IMR-90 (cell line): ENCODE measurements at regions not wholly inside any gene's neighbourhood (a gene's known extent, or its start where the extent isn't known, plus 50 kb on each side); places are given as distances from the start of the nearest gene placed in this dataset.

Experiments
- ATAC-seq: fragments of 200-7000 bp; cut with Tn5 transposase; 2 replicates; pipeline ENCODE4 v1.9.1; 2020; ENCODE audit warnings: low read depth, mild to moderate bottlenecking, moderate library complexity
- BruUV-seq: library from RNA; stranded (reverse); fragments of 400-500 nt; replicated peaks from 2 replicates; lab custom pipeline; 2021; lab: Mats Ljungman, UMichigan
- CTCF ChIA-PET: fragments of 300-600 bp; formaldehyde crosslinking; extraction: SDS; loops from one replicate; lab custom pipeline; 2021; ENCODE audit warnings: antibody characterized with exemption; lab: Yijun Ruan, JAX
- POLR2A ChIA-PET: fragments of 300-600 bp; sonication (Branson Sonifier 250); formaldehyde crosslinking; loops from one replicate; lab custom pipeline; 2022; ENCODE audit warnings: antibody characterized with exemption; ENCODE audit not compliant: unreplicated experiment; lab: Charles Lee
- DNase-seq: peaks from one replicate; pipeline ENCODE4 v3.0.0; 2013
- H2AFZ ChIP-seq: replicated peaks from 2 replicates; pipeline ENCODE3; 2013; ENCODE audit warnings: low read length, mild to moderate bottlenecking; ENCODE audit not compliant: poor library complexity
- H2AK5ac ChIP-seq: 2 replicates; pipeline ENCODE4 v1.6.1; 2013; ENCODE audit warnings: low read depth, low read length, inconsistent platforms
- H2AK9ac ChIP-seq: replicated peaks from 2 replicates; pipeline ENCODE3; 2013; ENCODE audit warnings: mild to moderate bottlenecking, low read depth, low read length, moderate library complexity; ENCODE audit not compliant: poor library complexity
- H2BK120ac ChIP-seq: 2 replicates; pipeline ENCODE4 v1.6.1; 2013; ENCODE audit warnings: low read depth, low read length, inconsistent platforms
- H2BK15ac ChIP-seq: 3 replicates; pipeline ENCODE4 v1.6.1; 2013; ENCODE audit warnings: low read depth, low read length, inconsistent platforms
- H2BK20ac ChIP-seq: 2 replicates; pipeline ENCODE4 v1.6.1; 2013; ENCODE audit warnings: low read depth, mild to moderate bottlenecking, inconsistent platforms, low read length, moderate library complexity
- H2BK5ac ChIP-seq: 2 replicates; pipeline ENCODE4 v1.6.1; 2013; ENCODE audit warnings: mild to moderate bottlenecking, low read depth, low read length, inconsistent platforms; ENCODE audit not compliant: poor library complexity, severe bottlenecking
- H3K14ac ChIP-seq: replicated peaks from 2 replicates; pipeline ENCODE4 v1.6.1; 2013; ENCODE audit warnings: low read depth, low read length, inconsistent platforms
- H3K18ac ChIP-seq: 2 replicates; pipeline ENCODE4 v1.6.1; 2013; ENCODE audit warnings: low read depth, low read length, control low read depth
- H3K23ac ChIP-seq: 2 replicates; pipeline ENCODE4 v1.6.1; 2013; ENCODE audit warnings: low read depth, low read length, inconsistent platforms
- H3K27ac ChIP-seq: 2 replicates; pipeline ENCODE4 v1.5.1; 2013; ENCODE audit warnings: mild to moderate bottlenecking, control low read depth, low read length; ENCODE audit not compliant: insufficient read depth
- H3K27me3 ChIP-seq: 2 replicates; pipeline ENCODE4 v1.6.1; 2013; ENCODE audit warnings: low read length; ENCODE audit not compliant: control insufficient read depth, insufficient read depth
- H3K36me3 ChIP-seq: 2 replicates; pipeline ENCODE4 v1.6.1; 2013; ENCODE audit warnings: low read length, mixed read lengths; ENCODE audit not compliant: control insufficient read depth, insufficient read depth
- H3K4ac ChIP-seq: 2 replicates; pipeline ENCODE4 v1.6.1; 2013; ENCODE audit warnings: low read depth, low read length, inconsistent platforms
- H3K4me1 ChIP-seq: 2 replicates; pipeline ENCODE4 v1.6.1; 2013; ENCODE audit warnings: low read length, mixed read lengths; ENCODE audit not compliant: control insufficient read depth, insufficient read depth
- H3K4me2 ChIP-seq: 2 replicates; pipeline ENCODE4 v1.6.1; 2013; ENCODE audit warnings: low read depth, mild to moderate bottlenecking, control low read depth, low read length, moderate library complexity
- H3K4me3 ChIP-seq: 2 replicates; pipeline ENCODE4 v1.5.1; 2013; ENCODE audit warnings: low read depth, mild to moderate bottlenecking, control low read depth, low read length, moderate library complexity; ENCODE audit not compliant: insufficient read depth
- H3K56ac ChIP-seq: 2 replicates; pipeline ENCODE4 v1.6.1; 2013; ENCODE audit warnings: low read length, inconsistent platforms; ENCODE audit not compliant: insufficient read depth; ENCODE audit errors: extremely low read depth
- H3K79me1 ChIP-seq, 2 experiments: 2 replicates each; pipeline ENCODE4 v1.6.1; 2013; ENCODE audit warnings: low read length in 2 of 2, inconsistent platforms in 1 of 2, low read depth in 1 of 2
- H3K9ac ChIP-seq: 2 replicates; pipeline ENCODE4 v1.6.1; 2013; ENCODE audit warnings: low read depth, low read length, control low read depth
- H3K9me1 ChIP-seq: 2 replicates; pipeline ENCODE4 v1.6.1; 2013; ENCODE audit warnings: low read length, inconsistent platforms; ENCODE audit not compliant: insufficient read depth
- H3K9me3 ChIP-seq: 2 replicates; pipeline ENCODE4 v1.6.1; 2013; ENCODE audit warnings: low read length; ENCODE audit not compliant: control insufficient read depth, insufficient read depth
- H4K20me1 ChIP-seq: 2 replicates; pipeline ENCODE4 v1.6.1; 2013; ENCODE audit warnings: low read length, inconsistent platforms; ENCODE audit not compliant: insufficient read depth
- H4K5ac ChIP-seq: 2 replicates; pipeline ENCODE4 v1.6.1; 2013; ENCODE audit warnings: mild to moderate bottlenecking, low read depth, low read length, control low read depth
- H4K8ac ChIP-seq, 2 experiments: 2 replicates each; pipeline ENCODE4 v1.6.1; 2013; ENCODE audit warnings: low read depth in 2 of 2, low read length in 2 of 2, control low read depth in 1 of 2, inconsistent platforms in 1 of 2
- H4K91ac ChIP-seq: 2 replicates; pipeline ENCODE4 v1.6.1; 2013; ENCODE audit warnings: low read depth, low read length, inconsistent platforms; ENCODE audit not compliant: insufficient read depth
- BHLHE40 ChIP-seq: fragments of 150-350 bp; IDR thresholded peaks from 2 replicates; pipeline ENCODE4 v1.6.1; 2016; ENCODE audit warnings: mild to moderate bottlenecking, low read depth, low read length
- CEBPB ChIP-seq: IDR thresholded peaks from 2 replicates; pipeline ENCODE4 v1.6.1; 2012; ENCODE audit warnings: low read depth, low read length, improper control_type of control experiment
- CHD1 ChIP-seq: IDR thresholded peaks from 2 replicates; pipeline ENCODE4 v1.6.1; 2012; ENCODE audit warnings: low read depth, low read length, improper control_type of control experiment
- CTCF ChIP-seq: conservative IDR thresholded peaks from 2 replicates; pipeline ENCODE4 v1.5.1; 2012; ENCODE audit warnings: mild to moderate bottlenecking, low read depth, low read length, improper control_type of control experiment
- ELK1 ChIP-seq: fragments of 150-350 bp; IDR thresholded peaks from 2 replicates; pipeline ENCODE4 v1.6.1; 2016; ENCODE audit warnings: low read depth, mild to moderate bottlenecking, low read length, moderate library complexity, borderline replicate concordance
- FOS ChIP-seq: fragments of 150-350 bp; IDR thresholded peaks from 2 replicates; pipeline ENCODE4 v1.6.1; 2016; ENCODE audit warnings: low read depth, low read length
- MAFK ChIP-seq: IDR thresholded peaks from 2 replicates; pipeline ENCODE4 v1.6.1; 2012; ENCODE audit warnings: low read depth, low read length, improper control_type of control experiment
- MAZ ChIP-seq: IDR thresholded peaks from 2 replicates; pipeline ENCODE4 v1.6.1; 2012; ENCODE audit warnings: low read depth, mild to moderate bottlenecking, low read length, improper control_type of control experiment, moderate library complexity, borderline replicate concordance
- NFE2L2 ChIP-seq: fragments of 150-350 bp; IDR thresholded peaks from 2 replicates; pipeline ENCODE4 v1.6.1; 2016; ENCODE audit warnings: low read depth, mild to moderate bottlenecking, low read length
- POLR2A ChIP-seq: IDR thresholded peaks from 2 replicates; pipeline ENCODE4 v1.6.1; 2012; ENCODE audit warnings: mild to moderate bottlenecking, low read depth, low read length
- RAD21 ChIP-seq: IDR thresholded peaks from 2 replicates; pipeline ENCODE4 v1.6.1; 2012; ENCODE audit warnings: low read length, improper control_type of control experiment
- RCOR1 ChIP-seq: IDR thresholded peaks from 2 replicates; pipeline ENCODE4 v1.6.1; 2012; ENCODE audit warnings: mild to moderate bottlenecking, low read length, improper control_type of control experiment; ENCODE audit not compliant: insufficient replicate concordance
- RFX5 ChIP-seq: IDR thresholded peaks from 2 replicates; pipeline ENCODE4 v1.8.0; 2012; ENCODE audit warnings: low read depth, mild to moderate bottlenecking, low read length, moderate library complexity
- SMC3 ChIP-seq: fragments of 150-350 bp; IDR thresholded peaks from 2 replicates; pipeline ENCODE4 v1.6.1; 2016; ENCODE audit warnings: low read depth, mild to moderate bottlenecking, antibody characterized with exemption, low read length, moderate library complexity
- WGBS, 2 experiments: methylation state at CpG; one replicate each; pipeline versions ENCODE4 v1.1.5 to v1.1.7; 2013; ENCODE audit warnings: missing lambda C conversion rate in 2 of 2; ENCODE audit not compliant: insufficient read length in 1 of 2; ENCODE audit errors: extremely low coverage in 2 of 2; 5-methylcytosine and 5-hydroxymethylcytosine counted together
- dilution Hi-C: fragments of 300-500 bp; cut with HindIII; formaldehyde crosslinking; loops from one replicate; pipeline ENCODE4 v1.14.3; 2018; ENCODE audit warnings: low sequenced_read_pairs; ENCODE audit not compliant: unreplicated experiment
- in situ Hi-C: fragments of 300-500 bp; cut with MboI; formaldehyde crosslinking; loops from 3 replicates; pipeline ENCODE4 v1.14.3; 2019; ENCODE audit warnings: low sequenced_read_pairs, inconsistent platforms, mixed read lengths
- intact Hi-C: fragments of 100-400 bp; cut with micrococcal nuclease; formaldehyde crosslinking; loops from 2 replicates; pipeline ENCODE4 v1.10.0; 2022

- Histone ChIP-seq H4K20me1 (no peaks in the 10 kb centered on the region), H2BK5ac (no peak overlapping the region), H3K23ac (no peak overlapping the region), H3K9me1 (no peaks in the 10 kb centered on the region), H3K4me1 (no peaks in the 10 kb centered on the region), H3K56ac (no peak overlapping the region), H3K27ac (no peak overlapping the region), H3K9me3 (no peaks in the 10 kb centered on the region), H2BK15ac (no peak overlapping the region), H4K5ac (no peak overlapping the region), H3K79me1 (no peaks in the 10 kb centered on the region), H3K18ac (no peak overlapping the region), H3K36me3 (no peaks in the 10 kb centered on the region), H2AFZ (no peak overlapping the region), H4K8ac (no peak overlapping the region), H3K27me3 (no peaks in the 10 kb centered on the region), H2BK120ac (no peak overlapping the region), H3K9ac (no peak overlapping the region), H2AK9ac (no peak overlapping the region), H3K14ac (no peak overlapping the region), H4K91ac (no peak overlapping the region), H3K4ac (no peak overlapping the region), H2AK5ac (no peak overlapping the region), H3K4me2 (no peak overlapping the region), H2BK20ac (no peak overlapping the region), H3K4me3 (no peak overlapping the region)
- CTCF ChIA-PET: no interaction called here
- BruUV-seq: no TSS peak
- intact Hi-C loops: loop anchor here (2.0 to 10.0 kb wide), 4 partner anchors 491 to 1331 kb away; no protein-coding TSS in a partner anchor
- in situ Hi-C loops: loop anchor here (10.0 kb wide), 1 partner anchor 271 kb away; no protein-coding TSS in a partner anchor
- WGBS, 2 experiments: no CpG with 5 or more reads among the region's 3 CpGs
- DNase-seq (no peak), ATAC-seq (no peak)
- dilution Hi-C loops: no loop called here
- POLR2A ChIA-PET: no interaction called here
- TF ChIP-seq POLR2A (no peak), RCOR1 (no peak), RAD21 (no peak), ELK1 (no peak), BHLHE40 (no peak), CTCF (no peak), SMC3 (no peak), RFX5 (no peak), MAFK (peak; percentile 49), MAZ (no peak), CHD1 (no peak), FOS (no peak), NFE2L2 (no peak), CEBPB (peak; percentile 76)
Measured at GRCh38 chr4:149265645-149266044, 550.0 kb downstream of the IQCM start.
